ENCODE measurements at regions not wholly inside any gene's neighbourhood (a gene's known extent, or its start where the extent isn't known, plus 50 kb on each side); places are given as distances from the start of the nearest gene placed in this dataset.
"Not testable (repeated sequence)": the region's sequence is repeated elsewhere in the genome, so short reads cannot be mapped to it uniquely, and the experiment has no call there.

DNA sequence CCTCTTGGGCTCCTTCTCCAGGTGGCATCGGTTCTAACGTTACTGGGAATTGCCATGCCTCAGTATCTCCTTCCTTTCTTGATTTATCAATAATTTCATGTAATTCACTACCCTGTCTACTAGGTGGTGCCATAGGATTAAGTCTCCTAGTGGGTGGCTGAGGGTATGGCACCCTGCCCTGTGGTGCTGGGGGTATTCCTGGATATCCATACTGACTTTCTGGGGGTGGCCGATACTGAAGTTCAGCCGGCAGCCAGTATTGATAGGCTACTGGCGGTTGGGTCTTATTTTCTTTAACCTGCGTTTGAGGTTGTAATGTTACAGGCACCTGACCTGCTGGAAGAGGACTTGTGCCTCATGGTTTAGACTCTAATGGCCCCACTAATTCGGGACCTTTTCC lies 699.4 kb upstream of the CDH6 start:
- TF ChIP-seq, protein P1, sequence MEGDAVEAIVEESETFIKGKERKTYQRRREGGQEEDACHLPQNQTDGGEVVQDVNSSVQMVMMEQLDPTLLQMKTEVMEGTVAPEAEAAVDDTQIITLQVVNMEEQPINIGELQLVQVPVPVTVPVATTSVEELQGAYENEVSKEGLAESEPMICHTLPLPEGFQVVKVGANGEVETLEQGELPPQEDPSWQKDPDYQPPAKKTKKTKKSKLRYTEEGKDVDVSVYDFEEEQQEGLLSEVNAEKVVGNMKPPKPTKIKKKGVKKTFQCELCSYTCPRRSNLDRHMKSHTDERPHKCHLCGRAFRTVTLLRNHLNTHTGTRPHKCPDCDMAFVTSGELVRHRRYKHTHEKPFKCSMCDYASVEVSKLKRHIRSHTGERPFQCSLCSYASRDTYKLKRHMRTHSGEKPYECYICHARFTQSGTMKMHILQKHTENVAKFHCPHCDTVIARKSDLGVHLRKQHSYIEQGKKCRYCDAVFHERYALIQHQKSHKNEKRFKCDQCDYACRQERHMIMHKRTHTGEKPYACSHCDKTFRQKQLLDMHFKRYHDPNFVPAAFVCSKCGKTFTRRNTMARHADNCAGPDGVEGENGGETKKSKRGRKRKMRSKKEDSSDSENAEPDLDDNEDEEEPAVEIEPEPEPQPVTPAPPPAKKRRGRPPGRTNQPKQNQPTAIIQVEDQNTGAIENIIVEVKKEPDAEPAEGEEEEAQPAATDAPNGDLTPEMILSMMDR (IDR thresholded peaks at IDR 0.05), result not testable (repeated sequence)
- not testable (repeated sequence) for TF ChIP-seq EZH2, EZH2phosphoT487 (IDR thresholded peaks at IDR 0.05)
